GM12878 (cell line): ENCODE measurements at regions not wholly inside any gene's neighbourhood (a gene's known extent, or its start where the extent isn't known, plus 50 kb on each side); places are given as distances from the start of the nearest gene placed in this dataset.

ENCODE experiments used
- DPF2 ChIP-seq: fragments of 450-650 bp; IDR thresholded peaks from 2 replicates; pipeline ENCODE4 v1.6.1; 2017; ENCODE audit warnings: mild to moderate bottlenecking
- EED ChIP-seq: sonication (generic); IDR thresholded peaks from 2 replicates; pipeline ENCODE4 v1.6.1; 2016; ENCODE audit warnings: antibody characterized with exemption, low read depth
- ELK1 ChIP-seq: IDR thresholded peaks from 2 replicates; pipeline ENCODE4 v1.6.1; 2012; ENCODE audit warnings: low read depth, low read length, improper control_type of control experiment
- EP300 ChIP-seq, 2 experiments: fragments of 150-350 bp in 1 of 2; IDR thresholded peaks; 2 replicates each; pipeline ENCODE4 v1.6.1; 2011 to 2012; ENCODE audit warnings: low read depth in 2 of 2, low read length in 2 of 2, borderline replicate concordance in 1 of 2, improper control_type of control experiment in 1 of 2, inconsistent platforms in 1 of 2; ENCODE audit not compliant: control insufficient read depth in 1 of 2
- FOXM1 ChIP-seq: IDR thresholded peaks from 2 replicates; pipeline ENCODE4 v1.6.1; 2012; ENCODE audit warnings: low read depth, mild to moderate bottlenecking, inconsistent platforms, low read length, moderate library complexity
- KLF5 ChIP-seq: fragments of 450-650 bp; IDR thresholded peaks from 2 replicates; pipeline ENCODE4 v1.6.1; 2014; ENCODE audit warnings: mild to moderate bottlenecking; ENCODE audit not compliant: partially characterized antibody
- MTA3 ChIP-seq: IDR thresholded peaks from 2 replicates; pipeline ENCODE4 v1.6.1; 2012; ENCODE audit warnings: low read length, inconsistent platforms, borderline replicate concordance
- POLR2AphosphoS2 ChIP-seq: IDR thresholded peaks from 2 replicates; pipeline ENCODE4 v1.6.1; 2011; ENCODE audit warnings: low read depth, mild to moderate bottlenecking, low read length, improper control_type of control experiment, moderate library complexity
- STAT3 ChIP-seq: IDR thresholded peaks from 2 replicates; pipeline ENCODE4 v1.6.1; 2011; ENCODE audit warnings: low read depth, low read length, improper control_type of control experiment
- TF ChIP-seq, protein P1 (sequence below), 3 experiments: IDR thresholded peaks in 2 of 3; conservative IDR thresholded peaks in 1 of 3; 2 replicates each; pipeline ENCODE4 v1.5.1; 2011; ENCODE audit warnings: low read depth in 3 of 3, low read length in 3 of 3, mild to moderate bottlenecking in 3 of 3, control low read depth in 2 of 3, moderate library complexity in 2 of 3, inconsistent platforms in 1 of 3, mixed read lengths in 1 of 3; ENCODE audit not compliant: control insufficient read depth in 2 of 3, insufficient read depth in 1 of 3; ENCODE audit errors: extremely low read depth in 1 of 3
- TF ChIP-seq, protein P2 (sequence below): fragments of 450-650 bp; conservative IDR thresholded peaks from 2 replicates; pipeline ENCODE4 v1.6.1; 2017; ENCODE audit warnings: mild to moderate bottlenecking, moderate library complexity

DNA sequence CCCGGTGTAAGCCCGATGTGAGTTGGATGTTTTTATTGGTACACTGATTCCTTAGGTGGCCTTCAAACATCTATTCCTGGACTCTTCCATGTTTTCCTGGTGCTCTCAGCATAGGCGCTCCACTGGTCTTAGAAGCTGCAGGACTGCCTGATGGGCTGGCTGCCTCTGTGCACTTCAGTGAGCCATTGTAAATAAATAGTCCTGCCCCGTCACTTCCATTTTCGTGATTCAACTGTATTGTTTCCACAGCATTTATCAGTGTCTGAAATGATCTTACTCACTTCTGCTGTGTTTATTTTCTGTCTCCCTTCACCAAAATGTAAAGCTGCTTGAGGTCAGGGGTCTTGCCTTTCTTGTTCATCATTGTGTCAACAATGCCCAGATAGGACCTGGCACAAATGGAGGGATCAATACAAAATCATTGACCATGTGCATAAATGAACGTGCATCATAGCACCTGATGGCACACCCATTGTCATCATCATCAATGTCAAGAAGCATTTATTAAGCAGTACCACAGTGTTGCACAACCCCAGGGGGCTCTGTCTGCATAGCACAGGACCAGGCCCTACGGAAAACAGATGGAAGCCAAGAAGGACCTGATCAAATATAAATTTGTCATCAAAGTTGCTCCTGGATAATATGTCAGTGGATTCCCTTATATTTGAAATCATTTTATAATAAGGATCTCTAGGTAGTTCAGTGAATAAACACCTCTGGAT is 66.6 kb upstream of the CPHXL start:
- TF ChIP-seq MTA3: no peak
- no peak for TF ChIP-seq EP300 (IDR thresholded peaks at IDR 0.05; ENCODE audit: borderline replicate concordance in 1 of 2, control insufficient read depth in 1 of 2, low read depth in 2 of 2, low read length in 2 of 2)
- TF ChIP-seq EED: no peak
- no peak for TF ChIP-seq ELK1
- TF ChIP-seq, protein P1, sequence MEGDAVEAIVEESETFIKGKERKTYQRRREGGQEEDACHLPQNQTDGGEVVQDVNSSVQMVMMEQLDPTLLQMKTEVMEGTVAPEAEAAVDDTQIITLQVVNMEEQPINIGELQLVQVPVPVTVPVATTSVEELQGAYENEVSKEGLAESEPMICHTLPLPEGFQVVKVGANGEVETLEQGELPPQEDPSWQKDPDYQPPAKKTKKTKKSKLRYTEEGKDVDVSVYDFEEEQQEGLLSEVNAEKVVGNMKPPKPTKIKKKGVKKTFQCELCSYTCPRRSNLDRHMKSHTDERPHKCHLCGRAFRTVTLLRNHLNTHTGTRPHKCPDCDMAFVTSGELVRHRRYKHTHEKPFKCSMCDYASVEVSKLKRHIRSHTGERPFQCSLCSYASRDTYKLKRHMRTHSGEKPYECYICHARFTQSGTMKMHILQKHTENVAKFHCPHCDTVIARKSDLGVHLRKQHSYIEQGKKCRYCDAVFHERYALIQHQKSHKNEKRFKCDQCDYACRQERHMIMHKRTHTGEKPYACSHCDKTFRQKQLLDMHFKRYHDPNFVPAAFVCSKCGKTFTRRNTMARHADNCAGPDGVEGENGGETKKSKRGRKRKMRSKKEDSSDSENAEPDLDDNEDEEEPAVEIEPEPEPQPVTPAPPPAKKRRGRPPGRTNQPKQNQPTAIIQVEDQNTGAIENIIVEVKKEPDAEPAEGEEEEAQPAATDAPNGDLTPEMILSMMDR (IDR thresholded peaks at IDR 0.05 in 2 of 3, conservative IDR thresholded peaks at IDR 0.05 in 1 of 3; ENCODE audit: control insufficient read depth in 2 of 3, extremely low read depth in 1 of 3, insufficient read depth in 1 of 3, low read depth in 3 of 3, low read length in 3 of 3): no peak
- TF ChIP-seq KLF5: no peak
- no peak for TF ChIP-seq FOXM1
- no peak for TF ChIP-seq STAT3
- no peak for TF ChIP-seq POLR2AphosphoS2
- no peak for TF ChIP-seq DPF2
- TF ChIP-seq, protein P2, sequence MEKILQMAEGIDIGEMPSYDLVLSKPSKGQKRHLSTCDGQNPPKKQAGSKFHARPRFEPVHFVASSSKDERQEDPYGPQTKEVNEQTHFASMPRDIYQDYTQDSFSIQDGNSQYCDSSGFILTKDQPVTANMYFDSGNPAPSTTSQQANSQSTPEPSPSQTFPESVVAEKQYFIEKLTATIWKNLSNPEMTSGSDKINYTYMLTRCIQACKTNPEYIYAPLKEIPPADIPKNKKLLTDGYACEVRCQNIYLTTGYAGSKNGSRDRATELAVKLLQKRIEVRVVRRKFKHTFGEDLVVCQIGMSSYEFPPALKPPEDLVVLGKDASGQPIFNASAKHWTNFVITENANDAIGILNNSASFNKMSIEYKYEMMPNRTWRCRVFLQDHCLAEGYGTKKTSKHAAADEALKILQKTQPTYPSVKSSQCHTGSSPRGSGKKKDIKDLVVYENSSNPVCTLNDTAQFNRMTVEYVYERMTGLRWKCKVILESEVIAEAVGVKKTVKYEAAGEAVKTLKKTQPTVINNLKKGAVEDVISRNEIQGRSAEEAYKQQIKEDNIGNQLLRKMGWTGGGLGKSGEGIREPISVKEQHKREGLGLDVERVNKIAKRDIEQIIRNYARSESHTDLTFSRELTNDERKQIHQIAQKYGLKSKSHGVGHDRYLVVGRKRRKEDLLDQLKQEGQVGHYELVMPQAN: no peak
